Thyroid gland (tissue), 4 donors: ENCODE measurements at regions not wholly inside any gene's neighbourhood (a gene's known extent, or its start where the extent isn't known, plus 50 kb on each side); places are given as distances from the start of the nearest gene placed in this dataset.
"Not testable (repeated sequence)": the region's sequence is repeated elsewhere in the genome, so short reads cannot be mapped to it uniquely, and the experiment has no call there.

Experiments used
- DNase-seq, 2 donors: peaks; one replicate each; pipeline ENCODE4 v3.0.0-alpha.2; 2019
- H3K27ac ChIP-seq, 3 donors: fragments of 200-600 bp; sonication (generic); 1 replicate in 2 of 3; 2 replicates in 1 of 3; pipeline ENCODE4 v1.5.1; 2016 to 2019; ENCODE audit warnings: mild to moderate bottlenecking in 1 of 3, moderate library complexity in 1 of 3
- H3K27me3 ChIP-seq: fragments of 200-600 bp; sonication (generic); one replicate; pipeline ENCODE4 v1.5.1; 2019
- H3K36me3 ChIP-seq, 2 donors: fragments of 200-600 bp; sonication (generic); one replicate each; pipeline ENCODE4 v1.5.1; 2016 to 2019
- H3K4me1 ChIP-seq, 2 donors: fragments of 200-600 bp; sonication (generic); one replicate each; pipeline ENCODE4 v1.5.1; 2017 to 2019
- H3K4me3 ChIP-seq, 3 donors: fragments of 200-600 bp; sonication (generic); replicated peaks in 1 of 3; 1 replicate in 2 of 3; 2 replicates in 1 of 3; pipeline ENCODE4 v1.5.1; 2016; ENCODE audit warnings: mild to moderate bottlenecking in 1 of 3
- H3K9me3 ChIP-seq: fragments of 200-600 bp; sonication (generic); one replicate; pipeline ENCODE4 v1.5.1; 2017
- POLR2A ChIP-seq, 2 donors: fragments of 450-650 bp; IDR thresholded peaks; one replicate each; pipeline ENCODE4 v1.6.1; 2017; ENCODE audit warnings: antibody characterized with exemption in 2 of 2, mild to moderate bottlenecking in 2 of 2, moderate library complexity in 1 of 2
- WGBS, 2 donors: methylation state at CpG; one replicate each; pipeline ENCODE4 v1.1.5; 2017; 5-methylcytosine and 5-hydroxymethylcytosine counted together
- intact Hi-C: fragments of 100-400 bp; cut with DNase I; formaldehyde crosslinking; loops from one replicate; pipeline ENCODE4 v1.15.1; 2023
- TF ChIP-seq, protein P1 (sequence below), 6 experiments: fragments of 200-600 bp in 3 of 6; fragments of 450-650 bp in 3 of 6; sonication (generic) in 3 of 6; IDR thresholded peaks; one replicate each; pipeline ENCODE4 v1.5.1; 2016 to 2019; ENCODE audit warnings: antibody characterized with exemption in 6 of 6, mild to moderate bottlenecking in 2 of 6, inconsistent platforms in 1 of 6, moderate library complexity in 1 of 6

DNA sequence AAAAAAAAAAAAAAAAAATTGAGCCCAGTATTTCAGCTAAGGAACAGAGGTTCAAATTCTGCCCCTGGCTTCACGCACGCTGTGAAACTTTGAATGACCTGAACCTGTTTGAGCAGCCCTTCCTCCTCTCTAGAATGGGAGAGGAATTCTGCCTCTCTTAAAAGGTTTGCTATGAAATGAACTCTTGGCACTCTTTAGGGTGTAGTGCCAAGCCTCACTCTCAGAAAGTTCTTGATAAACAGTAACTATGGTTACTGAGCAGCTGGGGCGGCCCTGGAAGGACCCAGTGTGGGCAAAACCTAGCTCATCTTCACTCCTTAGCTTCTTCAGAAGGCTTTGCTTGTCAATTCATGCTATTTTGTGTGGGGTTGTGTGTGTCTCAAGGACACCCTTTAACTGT is 73.7 kb downstream of the GEMIN8 start:
- Histone ChIP-seq H3K4me3 (no peak overlapping the region), H3K27ac (no peak overlapping the region), H3K9me3 (no peaks in the 10 kb centered on the region), H3K27me3 (no peaks in the 10 kb centered on the region), H3K36me3 (no peaks in the 10 kb centered on the region), H3K4me1 (no peaks in the 10 kb centered on the region)
- DNase-seq = peak in 1 of 2 donors; percentile 5
- TF ChIP-seq, protein P1, sequence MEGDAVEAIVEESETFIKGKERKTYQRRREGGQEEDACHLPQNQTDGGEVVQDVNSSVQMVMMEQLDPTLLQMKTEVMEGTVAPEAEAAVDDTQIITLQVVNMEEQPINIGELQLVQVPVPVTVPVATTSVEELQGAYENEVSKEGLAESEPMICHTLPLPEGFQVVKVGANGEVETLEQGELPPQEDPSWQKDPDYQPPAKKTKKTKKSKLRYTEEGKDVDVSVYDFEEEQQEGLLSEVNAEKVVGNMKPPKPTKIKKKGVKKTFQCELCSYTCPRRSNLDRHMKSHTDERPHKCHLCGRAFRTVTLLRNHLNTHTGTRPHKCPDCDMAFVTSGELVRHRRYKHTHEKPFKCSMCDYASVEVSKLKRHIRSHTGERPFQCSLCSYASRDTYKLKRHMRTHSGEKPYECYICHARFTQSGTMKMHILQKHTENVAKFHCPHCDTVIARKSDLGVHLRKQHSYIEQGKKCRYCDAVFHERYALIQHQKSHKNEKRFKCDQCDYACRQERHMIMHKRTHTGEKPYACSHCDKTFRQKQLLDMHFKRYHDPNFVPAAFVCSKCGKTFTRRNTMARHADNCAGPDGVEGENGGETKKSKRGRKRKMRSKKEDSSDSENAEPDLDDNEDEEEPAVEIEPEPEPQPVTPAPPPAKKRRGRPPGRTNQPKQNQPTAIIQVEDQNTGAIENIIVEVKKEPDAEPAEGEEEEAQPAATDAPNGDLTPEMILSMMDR (IDR thresholded peaks at IDR 0.05) = no peak
- no peak for TF ChIP-seq POLR2A (IDR thresholded peaks at IDR 0.05)
- WGBS, 2 donors = 27 to 30% methylated on average over 3 of the region's 3 CpGs
- intact Hi-C loops = no loop called here

DNA sequence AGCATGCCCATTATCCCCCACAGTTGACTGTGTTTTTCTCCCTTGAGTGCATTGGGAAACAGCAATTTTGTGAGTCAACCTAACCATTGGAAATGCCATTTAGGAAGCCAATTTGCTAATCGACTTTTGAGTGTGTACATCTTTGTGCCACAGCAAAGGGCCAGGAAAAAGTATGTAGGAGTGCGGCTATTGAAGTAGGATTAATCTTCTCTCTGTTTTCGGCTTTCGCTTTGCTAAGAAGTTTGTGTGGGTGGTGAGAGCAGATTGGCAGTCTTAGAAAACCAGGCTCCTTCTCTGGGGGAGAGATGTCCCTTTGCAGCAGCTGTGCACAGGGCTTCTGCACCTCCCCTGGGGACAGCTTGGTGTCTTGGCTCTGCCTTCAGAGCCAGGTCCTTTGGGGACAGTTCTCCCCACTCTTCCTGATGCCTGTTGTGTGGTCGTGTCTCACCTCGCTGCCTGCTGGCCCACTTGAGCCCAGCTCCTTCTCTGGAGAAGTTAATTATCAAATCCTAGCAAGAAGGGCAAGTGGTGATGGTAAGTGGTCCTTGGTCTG is 74.5 kb downstream of the GEMIN8 start:
- no peak for DNase-seq
- H3K4me3 ChIP-seq = no peak overlapping the region
- no peak overlapping the region for H3K27ac ChIP-seq
- TF ChIP-seq, protein P1 (IDR thresholded peaks at IDR 0.05) = no peak
- no peak for TF ChIP-seq POLR2A (IDR thresholded peaks at IDR 0.05)
- no peaks in the 10 kb centered on the region for H3K27me3 ChIP-seq
- H3K36me3 ChIP-seq = no peaks in the 10 kb centered on the region
- intact Hi-C loops = no loop called here
- no peaks in the 10 kb centered on the region for H3K9me3 ChIP-seq
- 58 to 68% methylated on average over 4 to 6 of the region's 6 CpGs for WGBS, 2 donors
- no peaks in the 10 kb centered on the region for H3K4me1 ChIP-seq

DNA sequence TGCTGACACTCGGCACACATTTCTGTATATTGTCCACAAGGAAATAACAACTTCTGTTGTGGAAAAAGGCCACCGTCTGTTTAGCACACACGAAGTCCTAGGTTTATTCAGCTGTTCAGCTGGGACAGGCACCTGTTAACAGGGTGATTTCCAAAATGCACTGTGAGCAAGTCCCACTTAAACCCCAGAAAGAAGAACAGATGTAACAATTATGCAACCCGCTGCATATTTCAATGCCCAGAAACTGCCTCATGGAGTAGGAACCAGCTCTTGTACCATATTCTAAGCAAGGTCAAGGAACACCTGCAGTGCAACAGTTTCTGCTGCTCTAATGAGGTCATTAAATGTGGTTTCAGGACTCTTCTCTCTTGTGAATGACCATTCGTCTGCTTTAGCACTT is 77.1 kb downstream of the GEMIN8 start:
- H3K36me3 ChIP-seq = no peaks in the 10 kb centered on the region
- no peaks in the 10 kb centered on the region for H3K4me1 ChIP-seq
- no peaks in the 10 kb centered on the region for H3K27me3 ChIP-seq
- no peaks in the 10 kb centered on the region for H3K9me3 ChIP-seq
- no peak overlapping the region for H3K4me3 ChIP-seq
- 64 to 78% methylated on average over 2 to 5 of the region's 5 CpGs for WGBS, 2 donors
- no peak for DNase-seq
- H3K27ac ChIP-seq = no peak overlapping the region
- TF ChIP-seq POLR2A (IDR thresholded peaks at IDR 0.05) = no peak
- TF ChIP-seq, protein P1 (IDR thresholded peaks at IDR 0.05) = no peak
- intact Hi-C loops = no loop called here

DNA sequence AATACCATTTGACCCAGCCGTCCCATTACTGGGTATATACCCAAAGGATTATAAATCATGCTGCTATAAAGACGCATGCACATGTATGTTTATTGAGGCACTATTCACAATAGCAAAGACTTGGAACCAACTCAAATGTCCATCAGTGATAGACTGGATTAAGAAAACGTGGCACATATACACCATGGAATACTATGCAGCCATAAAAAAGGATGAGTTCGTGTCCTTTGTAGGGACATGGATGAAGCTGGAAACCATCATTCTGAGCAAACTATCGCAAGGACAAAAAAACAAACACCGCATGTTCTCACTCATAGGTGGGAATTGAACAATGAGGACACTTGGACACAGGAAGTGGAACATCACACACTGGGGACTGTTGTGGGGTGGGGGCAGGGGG is 83.5 kb downstream of the GEMIN8 start:
- H3K4me1 ChIP-seq, DNase-seq, H3K27me3 ChIP-seq, H3K27ac ChIP-seq, H3K4me3 ChIP-seq, H3K9me3 ChIP-seq, H3K36me3 ChIP-seq, intact Hi-C loops: not testable (repeated sequence)
- 96% methylated on average over 5 to 6 of the region's 6 CpGs for WGBS, 2 donors

DNA sequence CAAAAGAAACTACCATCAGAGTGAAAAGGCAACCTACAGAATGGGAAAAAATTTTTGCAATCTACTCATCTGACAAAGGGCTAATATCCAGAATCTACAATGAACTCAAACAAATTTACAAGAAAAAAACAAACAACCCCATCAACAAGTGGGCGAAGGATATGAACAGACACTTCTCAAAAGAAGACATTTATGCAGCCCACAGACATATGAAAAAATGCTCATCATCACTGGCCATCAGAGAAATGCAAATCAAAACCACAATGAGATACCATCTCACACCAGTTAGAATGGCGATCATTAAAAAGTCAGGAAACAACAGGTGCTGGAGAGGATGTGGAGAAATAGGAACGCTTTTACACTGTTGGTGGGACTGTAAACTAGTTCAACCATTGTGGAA is 83.9 kb downstream of the GEMIN8 start:
- WGBS, 2 donors = 75% methylated on average over 1 of the region's 3 CpGs; no CpG with 5 or more reads in 1 of the 2 donors
- DNase-seq, H3K27me3 ChIP-seq, H3K4me3 ChIP-seq, H3K27ac ChIP-seq, H3K9me3 ChIP-seq, H3K36me3 ChIP-seq, H3K4me1 ChIP-seq, intact Hi-C loops: not testable (repeated sequence)

DNA sequence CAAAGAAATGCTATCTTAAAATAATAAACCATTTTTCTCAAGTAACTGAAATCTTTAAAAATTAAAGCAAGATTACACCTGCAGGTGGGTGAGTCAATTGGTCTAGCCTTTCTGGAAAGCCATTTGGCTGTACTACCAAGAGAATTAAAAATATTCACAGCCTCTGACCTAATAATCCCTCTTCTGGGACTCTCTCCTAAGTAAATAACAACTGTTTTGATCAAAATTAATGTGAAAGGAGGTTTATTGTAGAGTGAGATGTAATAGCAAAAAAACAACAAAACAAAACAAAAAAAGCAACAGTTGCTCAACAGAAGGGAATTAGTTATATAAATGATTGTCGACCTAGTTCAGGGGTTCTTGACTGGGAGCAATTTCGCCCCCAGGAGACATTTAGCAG is 89.0 kb downstream of the GEMIN8 start:
- DNase-seq = no peak
- Histone ChIP-seq H3K4me3 (no peak overlapping the region), H3K4me1 (peaks cover 0 to 13% of the 10 kb centered on the region in 2 donors), H3K9me3 (no peaks in the 10 kb centered on the region), H3K27me3 (peaks cover 9% of the 10 kb centered on the region), H3K27ac (no peak overlapping the region), H3K36me3 (no peaks in the 10 kb centered on the region)
- WGBS, 2 donors = 58 to 59% methylated on average over 2 of the region's 2 CpGs
- TF ChIP-seq POLR2A (IDR thresholded peaks at IDR 0.05) = no peak
- TF ChIP-seq, protein P1 (IDR thresholded peaks at IDR 0.05) = no peak
- intact Hi-C loops = no loop called here
